ENCODE measurements at regions not wholly inside any gene's neighbourhood (a gene's known extent, or its start where the extent isn't known, plus 50 kb on each side); places are given as distances from the start of the nearest gene placed in this dataset.
"Not testable (repeated sequence)": the region's sequence is repeated elsewhere in the genome, so short reads cannot be mapped to it uniquely, and the experiment has no call there.

GRCh38 chr13:50156140-50156539, 140.9 kb downstream of the KCNRG start:
- no peak for DNase-seq

DNA sequence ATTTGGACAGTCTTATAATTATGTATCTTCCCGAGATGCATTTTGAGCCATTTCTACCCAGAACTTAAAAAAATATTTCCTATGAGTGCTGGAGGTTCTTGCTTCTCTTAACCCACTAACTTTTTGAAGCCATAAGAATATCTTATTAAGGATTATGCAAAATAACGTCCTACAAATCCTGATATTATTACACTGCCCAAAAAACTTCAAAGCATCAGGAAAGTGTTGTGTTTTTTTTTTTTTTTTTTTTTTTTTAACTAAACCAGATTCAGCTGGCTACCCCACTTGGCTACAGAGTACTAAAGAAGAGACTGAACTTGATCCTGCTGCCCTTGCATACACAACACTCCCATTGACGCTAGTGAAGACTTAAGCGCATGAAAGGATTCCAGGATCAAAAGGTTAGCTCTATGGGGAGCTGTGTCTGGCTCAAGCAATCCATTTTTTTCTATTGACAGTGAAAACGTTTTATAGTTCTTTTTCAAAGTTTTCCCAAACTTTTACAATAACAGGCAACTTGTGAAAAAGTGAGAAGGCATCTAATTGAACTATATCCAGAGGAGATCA, 141.4 kb downstream of the KCNRG start:
- DNase-seq, result no peak

GRCh38 chr13:50158385-50159165, 143.3 kb downstream of the KCNRG start:
- no peak for DNase-seq

DNA sequence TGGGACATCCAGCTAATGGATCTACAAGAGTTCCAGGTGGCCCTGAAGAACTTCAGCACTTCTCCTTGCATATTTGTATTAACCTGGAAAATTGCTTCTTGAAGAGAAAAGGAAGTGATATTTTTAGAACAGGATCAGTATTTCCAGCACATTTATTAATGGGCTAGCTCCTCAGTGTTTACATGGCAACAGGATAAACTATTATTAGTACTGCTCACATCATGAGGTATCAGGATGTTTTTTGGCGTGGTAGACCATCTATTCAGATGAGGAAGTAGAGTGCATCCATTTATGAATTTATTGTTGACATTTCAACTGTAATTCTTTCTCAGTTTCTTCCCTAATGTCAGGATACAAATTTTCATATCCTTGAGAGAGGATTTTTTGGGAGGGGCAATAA, 144.4 kb downstream of the KCNRG start:
- no peak for DNase-seq

GRCh38 chr13:50161052-50161451, 145.8 kb downstream of the KCNRG start:
- no peak for DNase-seq

DNA sequence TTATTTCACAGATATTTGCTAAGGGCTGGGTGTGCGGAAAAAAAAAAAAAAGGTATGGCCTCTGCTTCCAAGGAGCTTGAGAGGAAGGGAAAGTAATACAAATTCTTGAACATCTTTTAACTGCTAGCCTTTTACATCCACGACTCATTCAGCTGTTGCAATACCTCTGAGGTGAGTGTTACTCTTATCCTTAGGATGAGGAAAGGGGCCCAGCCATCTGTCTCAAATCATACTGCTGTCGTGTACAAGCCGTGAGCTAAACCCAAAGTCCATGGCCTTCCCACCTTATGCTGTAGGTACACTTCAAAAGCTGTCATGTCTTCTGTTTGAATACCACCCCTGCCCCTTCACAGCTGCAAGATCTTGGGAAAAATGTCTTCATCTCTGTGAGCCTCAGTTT, 146.8 kb downstream of the KCNRG start:
- DNase-seq, result no peak

DNA sequence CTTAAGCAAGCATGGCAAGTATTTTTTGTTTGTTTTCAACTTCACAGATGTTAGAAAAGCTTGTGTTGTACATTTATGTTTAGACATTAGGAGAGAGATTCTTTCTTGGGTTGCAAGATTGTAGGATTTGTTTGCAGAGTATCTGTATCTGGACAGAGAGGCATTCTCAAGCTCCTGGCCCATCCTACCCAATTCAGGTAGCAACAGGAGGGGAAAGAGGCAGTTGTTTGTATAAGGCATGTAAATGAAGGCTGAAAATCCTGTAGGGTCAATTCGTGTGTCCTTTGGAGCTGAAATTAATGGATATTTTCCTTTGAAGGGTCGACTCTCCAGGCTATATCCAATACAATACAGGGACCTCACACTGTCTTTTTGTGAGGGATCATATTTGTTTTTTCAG, 147.3 kb downstream of the KCNRG start:
- DNase-seq, result no peak

GRCh38 chr13:50167224-50167947, 152.1 kb downstream of the KCNRG start:
- DNase-seq, result no peak

GRCh38 chr13:50167967-50168366, 152.7 kb downstream of the KCNRG start:
- no peak for DNase-seq

GRCh38 chr13:50168786-50169185, 153.5 kb downstream of the KCNRG start:
- no peak for DNase-seq

GRCh38 chr13:50170447-50171037, 155.3 kb downstream of the KCNRG start:
- no peak for DNase-seq

DNA sequence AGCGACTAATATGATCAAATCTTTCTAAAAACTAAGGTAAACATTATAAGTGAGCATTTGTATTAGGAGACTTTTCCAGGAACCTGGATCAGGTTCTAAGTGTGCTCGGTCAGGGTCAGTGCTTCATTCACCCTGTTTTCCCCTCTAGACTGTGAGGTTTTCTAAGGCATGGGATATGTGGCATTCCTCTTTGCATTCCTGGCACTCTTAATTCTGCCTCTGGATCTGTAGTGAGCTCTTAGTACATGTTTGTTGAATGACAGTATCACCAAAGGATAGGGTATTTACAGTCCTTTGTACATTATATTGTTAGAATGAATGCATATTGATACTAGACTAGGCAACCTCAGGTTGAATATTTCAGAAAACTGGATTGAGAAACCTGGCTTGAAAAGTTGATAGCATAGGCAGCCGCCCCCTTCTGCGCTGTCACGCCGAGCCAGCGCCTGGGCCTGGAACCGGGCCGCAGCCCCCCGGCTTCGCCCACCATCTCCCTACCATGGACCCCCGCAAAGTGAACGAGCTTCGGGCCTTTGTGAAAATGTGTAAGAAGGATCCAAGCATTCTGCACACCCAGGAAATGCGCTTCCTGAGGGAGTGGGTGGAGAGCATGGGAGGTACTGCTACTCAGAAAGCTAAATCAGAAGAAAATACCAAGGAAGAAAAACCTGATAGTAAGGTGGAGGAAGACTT, 156.5 kb downstream of the KCNRG start:
- DNase-seq, result no peak

DNA sequence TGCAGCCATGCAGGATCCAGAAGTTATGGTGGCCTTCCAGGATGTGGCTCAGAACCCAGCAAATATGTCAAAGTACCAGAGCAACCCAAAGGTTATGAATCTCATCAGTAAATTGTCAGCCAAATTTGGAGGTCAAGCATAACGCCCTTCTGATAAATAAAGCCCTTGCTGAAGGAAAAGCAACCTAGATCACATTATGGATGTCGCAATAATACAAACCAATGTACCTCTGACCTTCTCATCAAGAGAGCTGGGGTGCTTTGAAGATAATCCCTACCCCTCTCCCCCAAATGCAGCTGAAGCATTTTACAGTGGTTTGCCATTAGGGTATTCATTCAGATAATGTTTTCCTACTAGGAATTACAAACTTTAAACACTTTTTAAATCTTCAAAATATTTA, 157.8 kb downstream of the KCNRG start:
- not testable (repeated sequence) for DNase-seq

GRCh38 chr13:50174630-50175029, 159.4 kb downstream of the KCNRG start:
- DNase-seq, result no peak

GRCh38 chr13:50179977-50180376, 164.7 kb downstream of the KCNRG start:
- DNase-seq, result no peak

DNA sequence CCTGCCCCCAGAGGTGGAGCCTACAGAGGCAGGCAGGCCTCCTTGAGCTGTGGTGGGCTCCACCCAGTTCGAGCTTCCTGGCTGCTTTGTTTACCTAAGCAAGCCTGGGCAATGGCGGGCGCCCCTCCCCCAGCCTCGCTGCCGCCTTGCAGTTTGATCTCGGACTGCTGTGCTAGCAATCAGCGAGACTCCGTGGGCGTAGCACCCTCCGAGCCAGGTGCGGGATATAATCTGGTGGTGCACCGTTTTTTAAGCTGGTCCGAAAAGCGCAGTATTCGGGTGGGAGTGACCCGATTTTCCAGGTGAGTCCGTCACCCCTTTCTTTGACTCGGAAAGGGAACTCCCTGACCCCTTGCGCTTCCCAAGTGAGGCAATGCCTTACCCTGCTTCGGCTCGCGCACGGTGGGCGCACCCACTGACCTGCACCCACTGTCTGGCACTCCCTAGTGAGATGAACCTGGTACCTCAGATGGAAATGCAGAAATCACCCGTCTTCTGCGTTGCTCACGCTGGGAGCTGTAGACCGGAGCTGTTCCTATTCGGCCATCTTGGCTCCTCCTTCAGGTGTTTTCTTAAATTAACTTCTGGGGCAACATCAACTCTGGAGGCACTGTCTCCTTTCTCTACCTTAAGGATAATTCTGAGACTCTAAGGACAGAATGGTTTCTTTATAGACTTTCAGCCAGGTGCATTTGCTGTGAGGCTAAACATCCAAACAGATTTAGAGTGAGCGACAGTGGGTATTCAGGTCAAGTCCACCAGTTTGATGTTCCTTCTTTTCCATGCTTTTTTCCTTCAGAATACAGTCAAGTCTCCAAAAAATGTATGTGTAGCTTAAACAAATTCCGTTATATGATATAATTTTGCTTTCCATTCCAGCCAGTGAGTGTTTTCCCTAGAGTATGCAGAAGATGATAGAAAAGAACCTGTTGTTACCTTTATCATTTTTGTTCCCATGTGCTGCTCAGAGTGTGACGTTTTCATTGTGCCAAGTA, 170.8 kb downstream of the KCNRG start:
- not testable (repeated sequence) for DNase-seq

DNA sequence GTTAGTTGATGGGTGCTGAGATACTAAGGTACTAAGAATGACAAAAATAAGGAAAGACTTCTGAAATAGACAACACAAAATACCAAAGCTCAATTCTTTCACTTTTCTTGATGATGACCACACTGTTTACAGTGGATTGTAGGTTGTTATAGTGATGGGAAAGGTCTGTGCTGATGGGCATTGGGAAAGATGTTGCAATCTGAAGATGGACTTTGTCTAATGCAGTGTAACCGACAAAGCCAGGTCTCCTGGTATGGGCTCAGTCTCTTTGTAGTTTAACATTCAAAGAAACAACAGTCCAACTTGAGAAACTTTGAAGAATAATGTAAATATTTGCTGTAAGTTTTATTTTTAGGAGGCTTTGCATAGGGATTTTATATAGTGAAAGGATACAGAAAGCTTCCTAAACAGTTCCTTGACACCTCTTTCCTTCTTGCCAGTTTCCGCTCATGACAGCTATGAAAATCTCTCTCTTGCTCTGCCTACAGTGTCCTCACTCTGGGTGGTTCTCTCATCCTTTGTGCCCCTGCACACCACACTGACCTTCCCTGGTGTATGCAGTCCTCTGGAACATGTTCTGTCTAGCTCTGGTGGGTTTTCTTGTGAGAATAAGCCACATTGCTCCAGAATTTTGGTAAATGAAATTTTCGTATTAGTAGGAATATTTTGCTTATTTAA, 172.2 kb downstream of the KCNRG start:
- DNase-seq, result no peak

DNA sequence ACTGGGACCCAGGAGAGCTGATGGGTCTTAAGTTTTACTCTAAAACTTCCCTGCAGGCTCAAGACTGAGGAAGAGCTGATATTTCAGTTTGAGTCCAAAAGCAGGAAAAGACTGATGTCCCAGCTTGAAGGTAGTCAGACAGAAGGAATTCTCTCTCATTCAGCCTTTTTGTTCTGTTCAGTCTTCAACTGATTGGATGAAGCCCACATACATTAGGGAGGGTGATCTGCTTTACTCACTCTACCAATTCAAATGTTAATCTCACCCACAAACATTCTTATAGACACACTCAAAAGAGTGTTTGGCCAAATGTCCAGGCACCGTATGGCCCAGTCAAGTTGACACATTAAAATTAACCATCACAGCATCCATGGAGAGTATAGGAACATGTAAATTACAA, 173.5 kb downstream of the KCNRG start:
- DNase-seq, result no peak

- no peak for DNase-seq
Measured at GRCh38 chr13:50189450-50189849, 174.2 kb downstream of the KCNRG start.

GRCh38 chr13:50191004-50191403, 175.8 kb downstream of the KCNRG start:
- DNase-seq, result no peak
